ENCODE measurements at regions not wholly inside any gene's neighbourhood (a gene's known extent, or its start where the extent isn't known, plus 50 kb on each side); places are given as distances from the start of the nearest gene placed in this dataset.

- TF ChIP-seq GATA2 (IDR thresholded peaks at IDR 0.05; ENCODE audit: low read depth, low read length) (no peak), GATA3 (IDR thresholded peaks at IDR 0.05; ENCODE audit: low read depth, low read length) (no peak)
Observed at GRCh38 chr20:50265245-50265946, 74.8 kb downstream of the CEBPB start.
